Ammon's horn (tissue), 1 donor: ENCODE measurements at regions not wholly inside any gene's neighbourhood (a gene's known extent, or its start where the extent isn't known, plus 50 kb on each side); places are given as distances from the start of the nearest gene placed in this dataset.
"Not testable (repeated sequence)": the region's sequence is repeated elsewhere in the genome, so short reads cannot be mapped to it uniquely, and the experiment has no call there.

Experiments
- DNase-seq: peaks from one replicate; pipeline ENCODE4 v3.0.0-alpha.2; 2016; ENCODE audit warnings: low spot score

GRCh38 chr10:52599551-52600200 is 172.9 kb downstream of the MBL2 start:
- no peak for DNase-seq

GRCh38 chr10:52604131-52604530 is 168.5 kb downstream of the MBL2 start:
- not testable (repeated sequence) for DNase-seq

GRCh38 chr10:52609071-52609470 is 163.5 kb downstream of the MBL2 start:
- no peak for DNase-seq

- no peak for DNase-seq
Measured at GRCh38 chr10:52609626-52610240, 162.9 kb downstream of the MBL2 start.

GRCh38 chr10:52615331-52615730 is 157.3 kb downstream of the MBL2 start:
- DNase-seq, result no peak

GRCh38 chr10:52615756-52616394 is 156.7 kb downstream of the MBL2 start:
- no peak for DNase-seq

GRCh38 chr10:52616395-52616764 is 156.2 kb downstream of the MBL2 start:
- no peak for DNase-seq

- no peak for DNase-seq
Measured at GRCh38 chr10:52617346-52617745, 155.2 kb downstream of the MBL2 start.

GRCh38 chr10:52619052-52619451 is 153.5 kb downstream of the MBL2 start:
- no peak for DNase-seq

- no peak for DNase-seq
Measured at GRCh38 chr10:52621635-52622079, 150.9 kb downstream of the MBL2 start.

GRCh38 chr10:52623761-52624160 is 148.8 kb downstream of the MBL2 start:
- no peak for DNase-seq

- no peak for DNase-seq
Measured at GRCh38 chr10:52627279-52627678, 145.3 kb downstream of the MBL2 start.

- DNase-seq, result no peak
Measured at GRCh38 chr10:52631146-52631545, 141.4 kb downstream of the MBL2 start.

GRCh38 chr10:52631648-52632047 is 140.9 kb downstream of the MBL2 start:
- DNase-seq, result no peak

- DNase-seq, result no peak
Measured at GRCh38 chr10:52632591-52632990, 140.0 kb downstream of the MBL2 start.

GRCh38 chr10:52633266-52633665 is 139.3 kb downstream of the MBL2 start:
- no peak for DNase-seq

- no peak for DNase-seq
Measured at GRCh38 chr10:52635651-52636050, 136.9 kb downstream of the MBL2 start.

GRCh38 chr10:52636874-52637273 is 135.7 kb downstream of the MBL2 start:
- DNase-seq, result no peak

- DNase-seq, result no peak
Measured at GRCh38 chr10:52637592-52637991, 135.0 kb downstream of the MBL2 start.

- DNase-seq, result no peak
Measured at GRCh38 chr10:52639652-52640051, 132.9 kb downstream of the MBL2 start.

- no peak for DNase-seq
Measured at GRCh38 chr10:52642208-52642607, 130.4 kb downstream of the MBL2 start.

GRCh38 chr10:52644373-52645186 is 128.0 kb downstream of the MBL2 start:
- peak; percentile 82 for DNase-seq
